ENCODE measurements at regions not wholly inside any gene's neighbourhood (a gene's known extent, or its start where the extent isn't known, plus 50 kb on each side); places are given as distances from the start of the nearest gene placed in this dataset.

GRCh38 chr2:120579916-120580685 lies 155.6 kb upstream of the GLI2 start:
- H3K36me3 ChIP-seq (replicated peaks in 1 of 2), result no peaks in the 10 kb centered on the region
- intact Hi-C loops (cut with DNase I), result no loop called here
- no peak overlapping the region for H3K4me3 ChIP-seq
- peaks cover 0 to 7% of the 10 kb centered on the region in 2 donors for H3K4me1 ChIP-seq (replicated peaks in 1 of 2)
- WGBS, 4 donors, result 65 to 81% (median 77%) methylated on average over 11 of the region's 11 CpGs
- DNase-seq, result no peak
- no peaks in the 10 kb centered on the region for H3K9me3 ChIP-seq (replicated peaks in 1 of 3)
- no peak overlapping the region for H3K27ac ChIP-seq
- TF ChIP-seq POLR2A (IDR thresholded peaks at IDR 0.05) (no peak), CTCF (IDR thresholded peaks at IDR 0.05) (no peak)
- peaks cover 5% of the 10 kb centered on the region for H3K27me3 ChIP-seq

- no peak overlapping the region for H3K4me3 ChIP-seq
- peaks cover 0 to 7% of the 10 kb centered on the region in 2 donors for H3K4me1 ChIP-seq (replicated peaks in 1 of 2)
- no peak overlapping the region for H3K27ac ChIP-seq
- no peaks in the 10 kb centered on the region for H3K9me3 ChIP-seq (replicated peaks in 1 of 3)
- DNase-seq, result no peak
- WGBS, 4 donors, result 65 to 84% (median 75%) methylated on average over 11 to 18 of the region's 18 CpGs
- H3K27me3 ChIP-seq, result peaks cover 5% of the 10 kb centered on the region
- intact Hi-C loops (cut with DNase I), result no loop called here
- no peaks in the 10 kb centered on the region for H3K36me3 ChIP-seq (replicated peaks in 1 of 2)
- TF ChIP-seq POLR2A (IDR thresholded peaks at IDR 0.05) (no peak), CTCF (IDR thresholded peaks at IDR 0.05) (no peak)
Measured at GRCh38 chr2:120580709-120581108, 155.0 kb upstream of the GLI2 start.

- Histone ChIP-seq H3K27ac (no peak overlapping the region), H3K4me3 (no peak overlapping the region), H3K36me3 (replicated peaks in 1 of 2) (no peaks in the 10 kb centered on the region), H3K4me1 (replicated peaks in 1 of 2) (no peaks in the 10 kb centered on the region), H3K27me3 (peaks cover 16% of the 10 kb centered on the region), H3K9me3 (replicated peaks in 1 of 3) (no peaks in the 10 kb centered on the region)
- 85 to 91% (median 89%) methylated on average over 5 of the region's 5 CpGs for WGBS, 4 donors
- TF ChIP-seq CTCF (IDR thresholded peaks at IDR 0.05) (no peak), POLR2A (IDR thresholded peaks at IDR 0.05) (no peak)
- intact Hi-C loops (cut with DNase I), result no loop called here
- DNase-seq, result no peak
Measured at GRCh38 chr2:120583121-120583520, 152.5 kb upstream of the GLI2 start.

DNA sequence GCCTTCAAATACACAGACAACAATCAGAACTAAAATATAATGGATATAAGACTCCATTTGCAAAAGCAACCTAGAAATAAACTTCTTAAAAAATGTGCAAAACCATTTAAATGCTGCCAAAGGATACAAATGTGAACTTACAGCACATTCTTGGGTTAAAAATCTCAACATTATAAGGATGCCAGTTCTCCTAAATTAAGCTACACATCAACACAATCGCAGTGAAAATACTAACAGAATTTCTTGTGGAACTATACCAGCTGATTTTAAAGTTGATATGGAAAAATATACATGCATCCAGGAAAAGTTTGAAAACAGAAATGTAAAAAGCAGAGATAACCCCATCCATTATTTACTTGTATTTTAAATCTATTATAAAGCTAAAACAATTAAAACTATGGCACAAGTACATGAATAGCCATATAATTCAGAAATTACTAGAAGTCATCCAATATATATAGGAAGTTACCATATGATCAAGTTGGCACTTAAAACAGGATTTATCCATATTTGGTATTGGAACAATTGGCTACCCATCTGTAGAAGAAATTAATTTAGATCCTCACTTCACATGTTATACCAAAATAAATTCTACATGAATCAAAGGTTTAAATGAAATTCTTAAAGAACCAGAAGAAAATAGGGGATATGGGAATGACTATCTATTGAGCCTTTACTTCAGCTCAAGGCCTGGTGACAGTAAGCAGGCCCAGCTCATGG lies 151.7 kb upstream of the GLI2 start:
- 79 to 96% (median 88%) methylated on average over 1 of the region's 1 CpG for WGBS, 4 donors
- no peak for TF ChIP-seq CTCF (IDR thresholded peaks at IDR 0.05)
- TF ChIP-seq POLR2A (IDR thresholded peaks at IDR 0.05), result no peak
- Histone ChIP-seq H3K9me3 (replicated peaks in 1 of 3) (no peaks in the 10 kb centered on the region), H3K36me3 (replicated peaks in 1 of 2) (no peaks in the 10 kb centered on the region), H3K27ac (no peak overlapping the region), H3K27me3 (peaks cover 19% of the 10 kb centered on the region), H3K4me3 (no peak overlapping the region), H3K4me1 (replicated peaks in 1 of 2) (no peaks in the 10 kb centered on the region)
- DNase-seq, result no peak
- intact Hi-C loops (cut with DNase I), result no loop called here
